Fibroblast of villous mesenchyme (primary cell): ENCODE measurements at regions not wholly inside any gene's neighbourhood (a gene's known extent, or its start where the extent isn't known, plus 50 kb on each side); places are given as distances from the start of the nearest gene placed in this dataset.

Experiments
- DNase-seq: peaks from one replicate; pipeline ENCODE4 v3.0.0-alpha.2; 2010; ENCODE audit warnings: low read depth
- H3K4me3 ChIP-seq: 2 replicates; pipeline ENCODE4 v1.5.1; 2011; ENCODE audit warnings: low read depth, mild to moderate bottlenecking, low read length
- CTCF ChIP-seq: IDR thresholded peaks from 2 replicates; pipeline ENCODE4 v1.5.1; 2012; ENCODE audit warnings: low read depth, mild to moderate bottlenecking, low read length; ENCODE audit not compliant: insufficient read depth

DNA sequence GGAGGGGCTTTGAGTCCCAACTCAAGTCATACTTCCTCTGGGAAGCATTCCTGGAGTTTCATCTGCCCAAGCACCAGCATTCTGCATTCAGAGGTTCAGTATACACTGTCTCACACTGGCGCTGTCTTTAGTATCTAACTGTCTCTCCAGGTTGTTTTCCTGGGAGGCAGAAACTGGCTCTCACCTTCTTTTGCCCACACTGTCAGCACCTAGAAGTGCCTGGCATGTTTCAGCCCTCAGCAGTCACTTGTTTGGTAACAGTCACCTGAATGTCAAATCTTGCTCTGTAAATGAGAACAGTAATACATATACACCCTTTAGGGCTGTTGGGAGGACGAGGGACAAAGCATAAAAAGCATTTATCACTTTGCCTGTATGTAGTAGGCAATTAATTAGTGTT is 339.6 kb downstream of the UQCRFS1 start:
- no peak for TF ChIP-seq CTCF
- no peak overlapping the region for H3K4me3 ChIP-seq
- DNase-seq = no peak

GRCh38 chr19:28871099-28871725 is 341.7 kb downstream of the UQCRFS1 start:
- DNase-seq = no peak
- no peak overlapping the region for H3K4me3 ChIP-seq
- TF ChIP-seq CTCF = no peak

DNA sequence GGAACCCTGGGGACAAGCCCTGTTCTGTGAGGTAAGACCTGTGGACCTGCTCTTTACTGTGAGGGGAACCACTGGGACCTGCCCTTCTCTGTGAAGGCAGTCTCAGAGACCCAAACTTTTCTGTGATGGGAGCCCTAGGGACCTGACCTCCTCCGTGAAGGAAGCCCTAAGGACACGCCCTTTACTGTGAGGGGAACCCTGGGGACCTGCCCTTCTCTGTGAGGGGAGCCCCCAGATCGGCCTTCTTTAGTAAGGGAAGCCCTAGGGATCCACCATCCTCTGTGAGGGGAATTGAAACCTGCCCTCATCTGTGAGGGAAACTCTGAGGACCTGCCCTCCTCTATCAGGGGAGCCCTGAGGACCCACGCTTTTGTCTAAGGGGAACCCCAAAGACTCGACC is 343.5 kb downstream of the UQCRFS1 start:
- DNase-seq = no peak
- H3K4me3 ChIP-seq = no peak overlapping the region
- no peak for TF ChIP-seq CTCF

DNA sequence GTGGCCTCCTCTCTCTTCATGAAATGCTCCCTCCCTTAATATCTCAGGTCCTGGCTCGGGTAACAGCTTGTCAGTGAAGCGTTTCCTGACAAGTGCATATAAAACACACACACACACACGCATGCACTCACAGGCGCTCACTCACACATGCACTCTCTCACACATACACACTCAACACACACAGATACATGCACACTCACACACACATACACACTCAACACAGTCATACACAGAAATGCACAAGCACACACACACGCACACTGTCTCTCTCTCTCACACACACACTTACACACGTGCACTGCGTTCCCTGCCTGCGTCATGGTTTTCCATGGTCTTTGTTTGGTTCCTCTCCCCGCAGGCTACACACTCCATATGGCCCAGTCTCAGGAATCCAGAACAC is 344.1 kb downstream of the UQCRFS1 start:
- no peak for TF ChIP-seq CTCF
- DNase-seq = no peak
- no peak overlapping the region for H3K4me3 ChIP-seq

- no peak for TF ChIP-seq CTCF
- no peak for DNase-seq
- H3K4me3 ChIP-seq = no peak overlapping the region
Measured at GRCh38 chr19:28867978-28868377, 345.0 kb downstream of the UQCRFS1 start.

DNA sequence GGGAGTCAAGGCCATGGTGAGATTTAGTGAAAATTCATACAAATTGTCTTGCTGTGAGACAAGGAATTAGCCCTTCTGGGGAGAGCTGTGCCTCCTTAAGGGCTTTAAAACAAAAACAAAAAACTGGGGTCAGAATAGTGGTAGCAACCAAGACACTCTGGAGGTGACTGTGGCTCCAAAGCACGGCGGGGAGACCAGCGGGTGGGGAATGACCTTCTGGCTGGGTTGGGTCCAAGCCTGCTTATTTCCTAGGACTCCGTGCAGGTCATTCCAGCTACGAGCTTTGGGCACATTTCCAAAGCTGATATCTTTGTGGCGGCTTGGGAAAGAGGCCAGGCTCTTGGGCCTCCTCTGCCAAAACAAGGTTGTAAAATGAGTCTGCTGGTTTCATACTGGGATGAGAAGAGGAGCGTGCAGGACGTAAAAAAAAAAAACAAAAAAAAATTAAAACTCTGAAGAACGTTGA is 348.3 kb downstream of the UQCRFS1 start:
- H3K4me3 ChIP-seq = no peak overlapping the region
- DNase-seq = no peak
- no peak for TF ChIP-seq CTCF

DNA sequence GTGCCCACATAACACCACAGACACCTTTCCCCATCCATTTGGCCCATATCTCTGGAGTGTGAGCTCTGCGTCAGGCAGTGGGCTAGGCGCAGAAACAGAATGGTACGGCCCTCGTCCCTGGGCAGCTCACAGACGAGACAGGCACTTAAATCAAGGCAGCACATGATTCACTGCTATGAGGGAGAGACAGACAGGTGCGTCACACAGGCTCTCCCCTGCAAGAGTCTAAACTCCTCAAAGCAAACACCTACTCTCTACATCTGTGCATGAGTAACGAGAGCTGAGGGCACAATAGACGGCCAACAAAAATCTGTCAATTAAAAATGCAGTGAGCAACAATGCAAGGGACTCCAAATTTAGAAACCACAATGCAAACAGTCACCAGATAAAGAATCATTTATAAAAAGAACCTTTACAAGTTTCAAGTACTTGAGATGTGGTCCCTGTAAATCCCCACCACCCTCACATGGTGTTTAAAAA is 348.9 kb downstream of the UQCRFS1 start:
- TF ChIP-seq CTCF = no peak
- no peak overlapping the region for H3K4me3 ChIP-seq
- DNase-seq = no peak
